Choroid plexus epithelial cell (primary cell): ENCODE measurements at regions not wholly inside any gene's neighbourhood (a gene's known extent, or its start where the extent isn't known, plus 50 kb on each side); places are given as distances from the start of the nearest gene placed in this dataset.

ENCODE experiments used
- DNase-seq: peaks from one replicate; pipeline ENCODE4 v3.0.0-alpha.2; 2010; ENCODE audit warnings: low read depth
- H3K4me3 ChIP-seq: 2 replicates; pipeline ENCODE4 v1.5.1; 2011; ENCODE audit warnings: low read depth, mild to moderate bottlenecking, control low read depth, low read length, moderate library complexity
- TF ChIP-seq, protein P1 (sequence below): conservative IDR thresholded peaks from 2 replicates; pipeline ENCODE4 v1.5.1; 2011; ENCODE audit warnings: low read depth, mild to moderate bottlenecking, control low read depth, inconsistent platforms, low read length, moderate library complexity

- H3K4me3 ChIP-seq = no peak overlapping the region
- no peak for DNase-seq
- TF ChIP-seq, protein P1, sequence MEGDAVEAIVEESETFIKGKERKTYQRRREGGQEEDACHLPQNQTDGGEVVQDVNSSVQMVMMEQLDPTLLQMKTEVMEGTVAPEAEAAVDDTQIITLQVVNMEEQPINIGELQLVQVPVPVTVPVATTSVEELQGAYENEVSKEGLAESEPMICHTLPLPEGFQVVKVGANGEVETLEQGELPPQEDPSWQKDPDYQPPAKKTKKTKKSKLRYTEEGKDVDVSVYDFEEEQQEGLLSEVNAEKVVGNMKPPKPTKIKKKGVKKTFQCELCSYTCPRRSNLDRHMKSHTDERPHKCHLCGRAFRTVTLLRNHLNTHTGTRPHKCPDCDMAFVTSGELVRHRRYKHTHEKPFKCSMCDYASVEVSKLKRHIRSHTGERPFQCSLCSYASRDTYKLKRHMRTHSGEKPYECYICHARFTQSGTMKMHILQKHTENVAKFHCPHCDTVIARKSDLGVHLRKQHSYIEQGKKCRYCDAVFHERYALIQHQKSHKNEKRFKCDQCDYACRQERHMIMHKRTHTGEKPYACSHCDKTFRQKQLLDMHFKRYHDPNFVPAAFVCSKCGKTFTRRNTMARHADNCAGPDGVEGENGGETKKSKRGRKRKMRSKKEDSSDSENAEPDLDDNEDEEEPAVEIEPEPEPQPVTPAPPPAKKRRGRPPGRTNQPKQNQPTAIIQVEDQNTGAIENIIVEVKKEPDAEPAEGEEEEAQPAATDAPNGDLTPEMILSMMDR = no peak
These were observed 76.2 kb upstream of the TMEM168 start for GRCh38 chr7:112866424-112866823.

DNA sequence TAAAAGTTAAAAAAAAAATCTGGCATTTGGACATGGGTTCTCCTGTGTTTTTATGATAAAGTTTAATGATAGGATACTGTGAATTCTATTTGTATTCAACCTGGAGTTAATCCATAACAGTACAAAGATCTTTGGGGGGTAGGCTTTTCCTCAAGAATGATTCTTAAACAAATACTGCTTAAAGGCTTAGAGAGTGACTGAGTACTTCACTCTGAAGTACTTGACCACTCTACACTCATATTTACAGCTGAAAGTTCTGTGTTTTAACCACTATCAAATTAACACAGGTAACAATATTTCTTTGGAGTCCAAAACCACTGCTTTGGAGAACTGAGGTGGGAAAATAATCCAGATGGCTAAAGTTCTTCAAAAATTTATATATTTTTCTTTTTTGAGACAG lies 74.2 kb upstream of the TMEM168 start:
- no peak overlapping the region for H3K4me3 ChIP-seq
- DNase-seq = no peak
- TF ChIP-seq, protein P1 = no peak

DNA sequence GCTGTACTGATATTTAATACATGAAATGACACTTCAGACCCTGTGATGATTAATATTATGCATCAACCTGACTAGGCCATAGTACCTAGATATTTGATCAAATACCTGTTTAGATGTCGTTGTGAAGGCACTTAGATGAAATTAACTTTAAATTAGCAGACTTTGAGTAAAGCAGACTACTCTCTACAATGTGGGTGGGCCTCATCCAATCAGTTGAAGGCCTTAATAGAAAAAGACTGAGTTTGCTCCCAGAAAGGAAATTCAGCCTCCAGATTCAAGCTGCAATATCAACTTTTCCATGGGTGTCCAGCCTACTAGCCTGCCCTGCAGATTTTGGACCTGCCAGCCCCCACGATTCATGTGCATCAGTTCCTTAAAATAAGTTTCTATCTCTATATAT lies 68.6 kb upstream of the TMEM168 start:
- no peak for DNase-seq
- TF ChIP-seq, protein P1 = no peak
- no peak overlapping the region for H3K4me3 ChIP-seq

GRCh38 chr7:112855227-112855626 lies 65.0 kb upstream of the TMEM168 start:
- DNase-seq = no peak
- H3K4me3 ChIP-seq = no peak overlapping the region
- TF ChIP-seq, protein P1 = no peak

DNA sequence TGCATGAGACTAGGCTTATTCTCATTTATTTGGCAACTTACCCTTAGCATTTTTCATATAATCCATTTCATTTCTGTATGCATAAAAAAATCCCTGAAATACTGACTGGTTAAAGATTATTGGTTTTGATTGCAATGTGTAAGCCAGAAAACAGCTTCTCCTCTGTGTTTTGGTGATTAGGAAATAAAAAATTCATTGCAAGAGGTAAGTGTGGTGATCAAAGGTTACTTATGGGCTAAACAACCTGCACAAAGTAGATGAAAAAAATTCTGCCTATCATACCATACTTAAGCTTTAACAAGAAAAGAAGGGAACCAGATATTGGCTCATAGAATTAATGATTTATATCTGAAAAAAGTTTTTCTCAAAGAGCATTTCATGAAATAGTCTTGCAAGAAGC lies 64.0 kb upstream of the TMEM168 start:
- TF ChIP-seq, protein P1 = no peak
- DNase-seq = no peak
- H3K4me3 ChIP-seq = no peak overlapping the region

- TF ChIP-seq, protein P1 = no peak
- no peak for DNase-seq
- no peak overlapping the region for H3K4me3 ChIP-seq
These were observed 63.2 kb upstream of the TMEM168 start for GRCh38 chr7:112853422-112853821.

- H3K4me3 ChIP-seq = no peak overlapping the region
- DNase-seq = no peak
- TF ChIP-seq, protein P1 = no peak
These were observed 53.0 kb upstream of the TMEM168 start for GRCh38 chr7:112843151-112843550.
